Suppressor macrophage treated with lipopolysaccharide for 4 hours (primary cell): ENCODE measurements at regions not wholly inside any gene's neighbourhood (a gene's known extent, or its start where the extent isn't known, plus 50 kb on each side); places are given as distances from the start of the nearest gene placed in this dataset.
"Not testable (repeated sequence)": the region's sequence is repeated elsewhere in the genome, so short reads cannot be mapped to it uniquely, and the experiment has no call there.

Source experiments
- DNase-seq: peaks from one replicate; pipeline ENCODE4 v3.0.0-alpha.2; 2020

DNA sequence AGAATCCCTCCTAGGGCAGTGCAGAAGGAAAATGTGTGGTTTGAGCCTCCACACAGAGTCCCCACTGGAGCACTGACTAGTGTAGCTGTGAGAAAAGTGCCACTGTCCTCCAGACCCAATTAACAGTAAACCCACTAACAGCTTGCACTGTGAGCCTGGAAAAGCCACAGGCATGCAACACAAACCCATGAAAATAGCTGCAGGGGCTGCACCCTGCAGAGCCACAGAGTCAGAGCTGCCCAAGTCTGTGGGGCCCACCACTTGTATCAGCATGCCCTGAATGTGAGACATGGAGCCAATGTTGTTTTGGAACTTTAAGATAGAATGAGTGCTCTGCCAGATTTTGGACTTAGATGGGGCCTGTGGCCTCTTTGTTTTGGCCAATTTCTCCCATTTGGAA is 119.8 kb upstream of the CDH9 start:
- DNase-seq, result no peak

DNA sequence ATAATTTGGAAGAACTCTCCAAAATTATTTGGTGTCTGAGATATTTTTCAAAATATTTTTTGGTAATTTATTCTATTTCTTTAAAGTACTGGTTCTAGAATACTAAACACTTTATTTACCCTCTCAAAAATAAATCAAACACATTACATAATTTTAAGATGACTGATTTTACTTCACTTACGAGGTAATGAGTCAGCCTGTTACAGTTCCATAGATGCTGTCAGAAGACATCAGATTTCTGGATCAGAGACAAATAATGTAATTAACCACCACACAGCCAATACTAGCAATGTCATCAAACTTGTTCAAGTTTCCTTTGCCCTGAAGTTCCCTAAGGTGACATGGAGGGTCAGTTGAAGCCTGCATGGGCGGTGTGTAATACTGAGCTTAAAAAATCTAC is 106.1 kb upstream of the CDH9 start:
- DNase-seq, result no peak

DNA sequence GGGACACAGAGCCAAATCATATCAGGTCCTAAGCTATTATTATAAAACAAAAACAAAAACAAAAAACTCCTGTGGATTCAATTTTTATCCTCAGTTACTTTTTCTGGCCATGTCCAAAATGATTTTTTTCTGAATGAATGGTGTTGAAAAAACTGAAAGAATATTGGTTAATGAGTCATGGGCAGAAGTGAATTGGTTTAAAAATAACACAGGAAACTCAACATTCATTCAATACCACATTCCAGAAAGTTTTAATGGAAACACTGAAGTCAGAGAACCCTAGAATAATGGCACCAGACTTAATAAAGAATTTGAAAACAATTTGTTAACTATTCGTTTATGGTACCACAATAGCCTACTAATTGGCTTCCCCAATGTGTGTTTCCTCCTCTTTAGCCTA is 102.4 kb upstream of the CDH9 start:
- DNase-seq, result no peak

DNA sequence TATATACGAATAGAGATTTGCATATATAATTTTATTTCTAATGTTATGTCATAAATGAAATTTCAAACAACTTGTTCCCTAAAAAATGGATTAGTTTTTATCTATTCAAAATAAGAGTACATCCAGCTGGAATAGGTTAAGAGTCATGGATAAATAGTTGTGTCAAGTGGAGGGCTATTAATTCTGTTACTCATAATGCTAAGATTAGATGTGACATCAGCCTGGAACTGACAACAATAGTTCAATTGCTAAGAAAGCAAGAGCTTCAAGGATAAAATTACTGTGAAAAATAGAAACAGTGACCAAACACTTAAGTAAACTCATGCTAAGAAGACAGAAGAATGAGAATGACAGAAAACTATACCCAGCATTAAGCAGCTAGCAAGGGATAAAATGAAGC is 92.2 kb upstream of the CDH9 start:
- no peak for DNase-seq

DNA sequence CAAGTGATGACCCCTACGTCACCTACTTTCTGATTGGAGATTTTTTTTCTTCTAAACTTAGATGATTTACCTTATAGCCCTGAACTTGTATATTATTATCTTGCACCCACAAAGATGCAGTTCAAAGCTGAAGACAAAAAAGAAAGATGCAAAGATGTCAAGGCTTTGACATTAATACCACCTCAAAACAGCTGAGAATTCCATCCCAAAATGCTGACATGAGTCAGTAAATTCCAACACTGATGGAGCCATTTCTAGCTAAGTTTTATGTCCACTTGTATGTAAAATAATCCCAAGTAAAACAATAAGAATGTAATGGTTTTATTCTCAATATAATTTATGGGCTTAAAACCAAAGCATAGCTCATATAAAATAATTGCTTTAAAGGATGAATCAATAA is 91.5 kb upstream of the CDH9 start:
- DNase-seq, result no peak

DNA sequence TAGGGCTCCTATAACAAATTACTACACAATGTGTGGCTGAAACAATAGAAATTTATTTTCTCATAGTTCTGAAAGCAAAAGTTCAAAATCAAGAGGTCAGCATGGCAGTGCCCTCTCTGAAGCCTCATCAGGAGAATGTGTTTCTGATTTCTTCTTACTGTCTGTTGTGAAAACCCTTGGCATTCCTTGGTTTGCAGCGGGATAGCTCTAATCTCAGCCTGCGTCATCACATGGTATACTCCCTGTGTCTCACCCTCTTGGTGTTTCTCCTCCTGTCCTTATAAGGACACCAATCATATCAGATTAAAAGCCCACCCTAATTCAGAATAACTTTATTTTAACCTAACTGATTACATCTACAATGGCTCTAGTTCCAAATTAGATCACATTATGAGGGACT is 87.5 kb upstream of the CDH9 start:
- DNase-seq, result no peak

DNA sequence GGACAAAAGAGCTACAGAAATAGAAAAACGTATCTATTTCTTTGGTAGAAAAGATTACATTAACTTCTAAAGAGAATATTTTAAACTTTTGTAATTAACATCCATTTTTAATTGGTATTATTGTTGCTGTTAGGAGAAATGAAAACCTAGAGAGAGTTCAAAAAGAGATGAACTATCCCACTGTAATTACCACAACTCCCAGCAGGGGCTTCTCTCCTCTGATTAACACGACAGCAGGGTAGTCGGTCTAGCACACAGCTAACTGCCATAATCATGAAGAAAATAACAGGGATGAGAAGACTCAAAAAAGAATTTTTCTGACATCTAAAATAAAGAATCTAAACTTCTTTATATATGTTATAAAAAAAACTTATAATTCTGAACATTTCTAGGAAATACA is 86.2 kb upstream of the CDH9 start:
- DNase-seq, result no peak

DNA sequence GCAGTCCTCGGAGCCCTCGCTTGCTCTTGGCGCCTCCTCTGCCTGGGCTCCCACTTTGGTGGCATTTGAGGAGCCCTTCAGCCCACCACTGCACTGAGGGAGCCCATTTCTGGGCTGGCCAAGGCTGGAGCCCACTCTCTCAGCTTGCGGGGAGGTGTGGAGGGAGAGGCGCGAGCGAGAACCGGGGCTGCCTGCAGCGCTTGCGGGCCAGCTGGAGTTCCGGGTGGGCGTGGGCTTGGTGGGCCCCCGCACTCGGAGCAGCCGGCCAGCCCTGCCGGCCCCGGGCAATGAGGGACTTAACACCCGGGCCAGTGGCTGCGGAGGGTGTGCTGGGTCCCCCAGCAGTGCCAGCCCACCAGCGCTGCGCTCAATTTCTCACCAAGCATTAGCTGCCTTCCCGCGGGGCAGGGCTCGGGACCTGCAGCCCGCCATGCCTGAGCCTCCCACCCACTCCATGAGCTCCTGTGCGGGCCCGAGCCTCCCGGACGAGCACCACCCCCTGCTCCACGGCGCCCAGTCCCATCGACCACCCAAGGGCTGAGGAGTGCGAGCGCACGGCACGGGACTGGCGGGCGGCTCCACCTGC is 81.4 kb upstream of the CDH9 start:
- DNase-seq, result not testable (repeated sequence)

DNA sequence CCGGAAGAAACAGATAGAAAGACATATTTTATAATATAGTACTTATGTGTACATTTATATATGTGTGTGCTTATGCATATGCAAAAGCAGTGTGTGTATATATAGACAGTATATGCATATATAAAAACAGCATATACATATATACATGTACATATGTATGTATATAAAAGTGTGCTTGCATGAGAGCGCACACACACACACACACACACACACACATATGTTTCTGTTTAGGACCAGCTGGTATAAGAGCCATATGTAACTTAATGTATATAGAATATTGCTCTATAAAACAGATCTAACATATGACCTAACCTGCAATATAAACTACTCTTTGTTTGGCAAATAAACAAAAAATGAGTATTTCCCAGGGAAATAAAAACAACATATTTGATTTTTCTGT is 65.1 kb upstream of the CDH9 start:
- no peak for DNase-seq

DNA sequence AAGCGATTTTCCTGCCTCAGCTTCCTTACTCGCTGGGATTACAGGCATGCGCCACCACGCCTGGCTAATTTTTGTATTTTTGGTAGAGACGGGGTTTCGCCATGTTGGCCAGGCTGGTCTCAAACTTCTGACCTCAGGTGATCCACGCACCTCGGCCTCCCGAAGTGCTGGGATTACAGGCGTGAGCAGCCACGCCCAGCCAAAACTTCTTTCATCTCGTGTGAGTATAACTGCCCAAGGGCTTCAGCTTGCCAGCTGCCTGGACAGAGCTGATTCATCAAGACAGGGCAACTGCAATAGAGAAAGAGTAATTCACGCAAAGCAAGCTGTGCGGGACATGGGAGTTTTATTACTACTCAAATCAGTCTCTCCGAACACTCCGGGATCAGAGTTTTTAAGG is 57.4 kb upstream of the CDH9 start:
- DNase-seq, result not testable (repeated sequence)

DNA sequence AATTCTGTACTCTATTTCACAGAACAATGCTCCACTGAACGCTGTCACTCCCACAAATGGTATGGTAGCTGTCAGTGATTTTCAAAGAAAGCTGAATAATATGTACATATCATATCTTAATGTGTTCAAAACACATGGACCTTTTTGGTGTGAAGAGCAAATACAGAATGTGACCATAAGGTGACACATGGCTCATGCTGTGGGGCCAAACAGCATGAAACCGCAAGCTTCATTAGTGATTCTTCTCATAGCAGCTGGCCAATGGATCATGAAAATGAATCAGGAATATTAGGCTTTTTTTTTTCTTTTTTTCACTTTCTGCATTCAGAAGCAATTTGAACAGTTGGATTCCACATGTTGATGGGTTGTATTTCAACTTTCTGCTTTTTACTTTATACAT is 54.9 kb upstream of the CDH9 start:
- DNase-seq, result no peak

DNA sequence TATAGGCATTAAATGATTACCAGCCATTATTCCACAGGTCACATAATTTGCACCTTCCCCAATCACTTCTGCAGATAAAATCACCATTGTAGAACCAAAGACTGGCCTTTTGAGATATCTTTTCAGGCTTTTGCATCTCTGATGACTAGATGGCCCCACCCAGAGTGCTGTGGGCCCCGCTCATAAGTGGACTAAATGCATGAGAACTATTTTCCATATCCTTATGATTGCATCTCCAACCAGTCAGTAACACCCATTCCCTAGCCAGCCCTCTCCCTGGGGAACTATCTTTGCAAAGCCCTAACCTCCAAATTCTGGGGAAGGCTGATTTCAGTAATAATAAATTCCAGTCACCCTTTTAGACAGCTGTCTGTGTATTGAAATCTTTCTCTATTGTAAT is 53.5 kb upstream of the CDH9 start:
- no peak for DNase-seq

DNA sequence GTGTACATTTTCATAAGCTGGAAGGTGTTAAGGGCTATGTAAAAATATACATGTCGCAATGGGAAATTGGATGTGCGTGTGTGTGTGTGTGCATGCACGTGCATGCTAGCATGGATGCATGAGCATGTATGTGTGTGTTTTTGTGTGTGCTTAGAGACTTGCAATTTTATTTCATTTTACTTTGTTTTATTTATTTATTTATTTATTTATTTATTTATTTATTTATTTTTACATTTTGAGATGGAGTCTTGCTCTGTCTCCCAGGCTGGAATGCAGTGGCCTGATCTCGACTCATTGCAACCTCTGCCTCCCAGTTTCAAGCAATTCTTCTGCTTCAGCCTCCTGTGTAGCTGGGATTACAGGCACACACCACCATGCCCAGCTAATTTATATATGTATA is 50.4 kb upstream of the CDH9 start:
- DNase-seq, result not testable (repeated sequence)
